GM12872 (cell line): ENCODE measurements at regions not wholly inside any gene's neighbourhood (a gene's known extent, or its start where the extent isn't known, plus 50 kb on each side); places are given as distances from the start of the nearest gene placed in this dataset.

ENCODE experiments used
- TF ChIP-seq, protein P1 (sequence below): IDR thresholded peaks from 3 replicates; pipeline ENCODE4 v1.5.1; 2011; ENCODE audit warnings: low read depth, mild to moderate bottlenecking, low read length, moderate library complexity; ENCODE audit not compliant: insufficient read depth

- TF ChIP-seq, protein P1, sequence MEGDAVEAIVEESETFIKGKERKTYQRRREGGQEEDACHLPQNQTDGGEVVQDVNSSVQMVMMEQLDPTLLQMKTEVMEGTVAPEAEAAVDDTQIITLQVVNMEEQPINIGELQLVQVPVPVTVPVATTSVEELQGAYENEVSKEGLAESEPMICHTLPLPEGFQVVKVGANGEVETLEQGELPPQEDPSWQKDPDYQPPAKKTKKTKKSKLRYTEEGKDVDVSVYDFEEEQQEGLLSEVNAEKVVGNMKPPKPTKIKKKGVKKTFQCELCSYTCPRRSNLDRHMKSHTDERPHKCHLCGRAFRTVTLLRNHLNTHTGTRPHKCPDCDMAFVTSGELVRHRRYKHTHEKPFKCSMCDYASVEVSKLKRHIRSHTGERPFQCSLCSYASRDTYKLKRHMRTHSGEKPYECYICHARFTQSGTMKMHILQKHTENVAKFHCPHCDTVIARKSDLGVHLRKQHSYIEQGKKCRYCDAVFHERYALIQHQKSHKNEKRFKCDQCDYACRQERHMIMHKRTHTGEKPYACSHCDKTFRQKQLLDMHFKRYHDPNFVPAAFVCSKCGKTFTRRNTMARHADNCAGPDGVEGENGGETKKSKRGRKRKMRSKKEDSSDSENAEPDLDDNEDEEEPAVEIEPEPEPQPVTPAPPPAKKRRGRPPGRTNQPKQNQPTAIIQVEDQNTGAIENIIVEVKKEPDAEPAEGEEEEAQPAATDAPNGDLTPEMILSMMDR = no peak
Measured at GRCh38 chr9:75452512-75452911, 364.2 kb downstream of the OSTF1 start.

DNA sequence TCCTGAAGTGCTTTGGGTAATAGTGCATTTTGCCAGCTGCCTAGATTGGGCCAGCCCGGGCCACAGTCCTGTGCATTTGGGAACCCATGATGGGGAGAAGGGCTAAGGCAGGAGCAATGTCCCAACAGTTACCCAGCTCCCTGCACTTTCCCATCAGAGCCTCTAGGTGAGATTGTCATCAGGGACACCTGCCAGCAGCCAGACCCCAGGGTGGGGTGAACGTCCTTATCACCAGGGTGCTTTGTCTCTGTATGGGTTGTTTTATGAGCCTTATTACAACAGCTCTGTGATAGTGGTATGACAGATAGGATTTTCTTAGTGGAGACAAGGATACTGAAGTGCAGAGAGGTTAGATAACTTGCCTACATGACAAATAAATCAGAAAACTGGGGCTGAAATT lies 365.7 kb downstream of the OSTF1 start:
- TF ChIP-seq, protein P1 = no peak

DNA sequence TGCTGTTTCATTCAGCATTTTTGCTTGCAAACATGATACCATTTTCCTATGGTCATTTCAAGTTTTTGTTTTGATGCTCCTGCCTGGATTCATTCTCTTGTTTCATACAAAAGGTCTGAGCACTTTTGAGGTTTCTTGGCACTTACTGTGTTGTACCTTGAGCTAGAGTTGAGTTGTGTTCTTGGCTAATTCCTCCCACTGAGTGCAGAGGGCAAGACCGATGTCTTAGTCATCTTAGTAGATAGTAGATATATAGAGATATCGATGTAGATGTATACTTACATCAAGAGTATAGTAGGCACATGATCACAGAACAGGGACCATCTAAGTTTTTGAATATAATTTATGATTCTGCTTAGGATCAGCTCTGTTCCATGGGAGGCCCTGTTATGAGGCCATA lies 366.6 kb downstream of the OSTF1 start:
- TF ChIP-seq, protein P1 = no peak

DNA sequence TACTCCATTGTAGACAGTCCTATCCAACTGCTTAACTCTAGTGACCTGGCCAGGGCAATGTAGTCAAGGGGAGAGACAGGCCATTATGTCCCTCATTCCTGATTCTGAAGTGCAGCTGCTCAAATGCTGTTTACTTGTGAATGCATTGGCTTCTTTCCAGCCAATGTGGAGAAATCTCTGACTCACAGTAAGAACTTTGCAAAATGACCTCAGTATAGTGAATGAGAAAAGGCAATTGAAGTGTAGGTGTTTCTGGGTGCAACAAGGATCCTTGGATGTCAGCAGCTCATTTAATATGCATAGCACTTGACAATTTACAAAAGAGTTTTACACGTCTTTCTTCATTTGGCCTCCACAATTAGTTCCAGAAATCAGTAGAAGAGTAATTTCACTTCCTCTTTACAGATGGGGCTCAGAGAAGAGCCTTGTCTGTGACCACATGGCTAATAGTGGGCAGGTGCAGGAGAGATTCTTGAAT lies 367.2 kb downstream of the OSTF1 start:
- TF ChIP-seq, protein P1 = no peak

DNA sequence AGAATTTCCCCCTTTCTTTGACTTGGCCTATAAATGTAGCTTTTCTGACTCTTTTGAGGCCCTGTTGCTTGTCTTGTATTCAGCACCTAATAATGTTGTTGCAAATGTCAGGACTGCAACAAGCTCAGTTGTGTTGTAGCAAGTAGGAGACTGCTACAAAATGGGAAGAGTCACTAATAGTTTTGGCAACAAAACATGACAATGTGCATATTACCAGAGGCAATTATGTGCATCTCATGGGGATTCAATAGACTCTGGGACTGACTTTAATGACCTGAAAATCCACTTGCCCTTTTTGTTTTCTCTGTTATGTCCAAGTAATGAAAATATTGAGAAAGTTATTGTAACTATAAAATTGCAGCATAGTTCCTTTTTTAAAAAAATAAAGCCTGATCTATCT lies 368.4 kb downstream of the OSTF1 start:
- TF ChIP-seq, protein P1 = no peak

- TF ChIP-seq, protein P1 = no peak
Measured at GRCh38 chr9:75457474-75458011, 369.2 kb downstream of the OSTF1 start.

- TF ChIP-seq, protein P1 = no peak
Measured at GRCh38 chr9:75461183-75461582, 372.9 kb downstream of the OSTF1 start.
